Trophoblast cell (in vitro differentiated cells and primary cell): ENCODE measurements at regions not wholly inside any gene's neighbourhood (a gene's known extent, or its start where the extent isn't known, plus 50 kb on each side); places are given as distances from the start of the nearest gene placed in this dataset.

ENCODE experiments used
- DNase-seq, 2 donors: peaks; one replicate each; pipeline ENCODE4 v3.0.0-alpha.2; 2016
- H2AFZ ChIP-seq: 2 replicates; pipeline ENCODE4 v1.6.1; 2013; ENCODE audit warnings: low read length, moderate library complexity, mild to moderate bottlenecking; ENCODE audit not compliant: insufficient read depth, poor library complexity
- H2AK5ac ChIP-seq: 2 replicates; pipeline ENCODE4 v1.6.1; 2013; ENCODE audit warnings: mild to moderate bottlenecking, low read length
- H2BK120ac ChIP-seq: 2 replicates; pipeline ENCODE4 v1.6.1; 2013; ENCODE audit warnings: low read length, mild to moderate bottlenecking, moderate library complexity; ENCODE audit not compliant: insufficient read depth, poor library complexity
- H2BK12ac ChIP-seq: 2 replicates; pipeline ENCODE4 v1.6.1; 2013; ENCODE audit warnings: mild to moderate bottlenecking, low read length, moderate library complexity
- H2BK5ac ChIP-seq: 2 replicates; pipeline ENCODE4 v1.6.1; 2013; ENCODE audit warnings: low read length, low read depth, moderate library complexity, mild to moderate bottlenecking; ENCODE audit not compliant: poor library complexity
- H3K14ac ChIP-seq: 2 replicates; pipeline ENCODE4 v1.6.1; 2013; ENCODE audit warnings: mild to moderate bottlenecking, low read length
- H3K18ac ChIP-seq: 2 replicates; pipeline ENCODE4 v1.6.1; 2013; ENCODE audit warnings: mild to moderate bottlenecking, low read length
- H3K23ac ChIP-seq: 2 replicates; pipeline ENCODE4 v1.6.1; 2013; ENCODE audit warnings: low read length
- H3K27ac ChIP-seq: 2 replicates; pipeline ENCODE4 v1.5.1; 2013; ENCODE audit warnings: low read depth, mild to moderate bottlenecking, inconsistent platforms, low read length, moderate library complexity
- H3K27me3 ChIP-seq: 2 replicates; pipeline ENCODE4 v1.6.1; 2013; ENCODE audit warnings: inconsistent platforms, mild to moderate bottlenecking, low read length, moderate library complexity; ENCODE audit not compliant: insufficient read depth
- H3K36me3 ChIP-seq, 2 experiments: 1 replicate in 1 of 2; 2 replicates in 1 of 2; pipeline ENCODE4 v1.6.1; 2013; ENCODE audit warnings: low read length in 2 of 2, mild to moderate bottlenecking in 2 of 2, moderate library complexity in 1 of 2; ENCODE audit not compliant: insufficient read depth in 2 of 2, control insufficient read depth in 1 of 2
- H3K4ac ChIP-seq: 2 replicates; pipeline ENCODE4 v1.6.1; 2013; ENCODE audit warnings: low read depth, mild to moderate bottlenecking, low read length, moderate library complexity
- H3K4me1 ChIP-seq, 2 experiments: 1 replicate in 1 of 2; 2 replicates in 1 of 2; pipeline ENCODE4 v1.6.1; 2013; ENCODE audit warnings: low read length in 2 of 2, mild to moderate bottlenecking in 2 of 2, moderate library complexity in 1 of 2; ENCODE audit not compliant: insufficient read depth in 2 of 2, control insufficient read depth in 1 of 2
- H3K4me2 ChIP-seq: 2 replicates; pipeline ENCODE4 v1.6.1; 2013; ENCODE audit warnings: inconsistent platforms, mild to moderate bottlenecking, low read length, moderate library complexity
- H3K4me3 ChIP-seq: 2 replicates; pipeline ENCODE4 v1.5.1; 2013; ENCODE audit warnings: mild to moderate bottlenecking, low read depth, low read length, inconsistent platforms
- H3K79me1 ChIP-seq: one replicate; pipeline ENCODE4 v1.6.1; 2013; ENCODE audit warnings: low read length
- H3K79me2 ChIP-seq: 2 replicates; pipeline ENCODE4 v1.6.1; 2013; ENCODE audit warnings: low read length, mild to moderate bottlenecking; ENCODE audit not compliant: control insufficient read depth, insufficient read depth, poor library complexity
- H3K9ac ChIP-seq: 2 replicates; pipeline ENCODE4 v1.6.1; 2013; ENCODE audit warnings: mild to moderate bottlenecking, low read length
- H3K9me3 ChIP-seq: 2 replicates; pipeline ENCODE4 v1.6.1; 2013; ENCODE audit warnings: low read depth, mild to moderate bottlenecking, control low read depth, inconsistent platforms, low read length; ENCODE audit not compliant: insufficient read depth
- H4K12ac ChIP-seq: 2 replicates; pipeline ENCODE4 v1.6.1; 2013; ENCODE audit warnings: low read depth, mild to moderate bottlenecking, low read length, moderate library complexity
- H4K8ac ChIP-seq: 2 replicates; pipeline ENCODE4 v1.6.1; 2013; ENCODE audit warnings: low read depth, mild to moderate bottlenecking, low read length, moderate library complexity
- H4K91ac ChIP-seq: one replicate; pipeline ENCODE4 v1.6.1; 2013; ENCODE audit warnings: low read depth, mild to moderate bottlenecking, low read length, moderate library complexity
- WGBS: extraction: QIAGEN DNeasy Blood & Tissue Kit; methylation state at CpG from one replicate; pipeline ENCODE4 v1.1.7; 2013; ENCODE audit warnings: missing lambda C conversion rate; ENCODE audit not compliant: insufficient read length, insufficient coverage; ENCODE audit errors: extremely low coverage; 5-methylcytosine and 5-hydroxymethylcytosine counted together

DNA sequence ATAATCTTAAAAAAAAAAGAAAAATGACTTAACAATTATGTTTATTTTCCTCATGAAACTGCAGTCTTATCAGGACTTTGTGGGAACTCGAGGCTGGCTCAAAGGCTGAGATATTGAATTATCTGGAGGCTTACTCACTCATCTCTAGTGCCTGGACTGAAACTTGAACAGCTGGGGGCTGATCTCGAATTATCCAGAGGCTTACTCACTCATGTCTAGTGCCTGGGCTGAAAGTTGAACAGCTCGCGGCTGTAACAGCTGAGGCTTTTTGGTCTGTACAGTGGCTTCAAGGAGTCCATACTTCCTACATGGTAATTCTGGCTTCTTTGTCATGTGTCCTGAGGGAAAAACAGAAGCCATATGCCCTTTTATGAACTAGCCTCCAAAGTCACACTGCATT lies 371.9 kb downstream of the CETN3 start:
- no peaks in the 10 kb centered on the region for H3K4me1 ChIP-seq
- H3K23ac ChIP-seq = no peak overlapping the region
- no peaks in the 10 kb centered on the region for H3K27me3 ChIP-seq
- no peaks in the 10 kb centered on the region for H3K79me2 ChIP-seq
- H2BK5ac ChIP-seq = no peak overlapping the region
- no peaks in the 10 kb centered on the region for H3K9me3 ChIP-seq
- H3K4me3 ChIP-seq = no peak overlapping the region
- H3K18ac ChIP-seq = no peak overlapping the region
- H4K8ac ChIP-seq = no peak overlapping the region
- H3K79me1 ChIP-seq = no peaks in the 10 kb centered on the region
- no peak overlapping the region for H3K27ac ChIP-seq
- no peak overlapping the region for H4K91ac ChIP-seq
- no peaks in the 10 kb centered on the region for H3K36me3 ChIP-seq
- no peak overlapping the region for H3K4me2 ChIP-seq
- H2AFZ ChIP-seq = no peak overlapping the region
- H2BK120ac ChIP-seq = no peak overlapping the region
- DNase-seq = no peak
- H4K12ac ChIP-seq = no peak overlapping the region
- no peak overlapping the region for H3K4ac ChIP-seq
- no peak overlapping the region for H2BK12ac ChIP-seq
- WGBS = no CpG with 5 or more reads among the region's 4 CpGs
- no peak overlapping the region for H3K9ac ChIP-seq
- no peak overlapping the region for H3K14ac ChIP-seq
- no peak overlapping the region for H2AK5ac ChIP-seq

DNA sequence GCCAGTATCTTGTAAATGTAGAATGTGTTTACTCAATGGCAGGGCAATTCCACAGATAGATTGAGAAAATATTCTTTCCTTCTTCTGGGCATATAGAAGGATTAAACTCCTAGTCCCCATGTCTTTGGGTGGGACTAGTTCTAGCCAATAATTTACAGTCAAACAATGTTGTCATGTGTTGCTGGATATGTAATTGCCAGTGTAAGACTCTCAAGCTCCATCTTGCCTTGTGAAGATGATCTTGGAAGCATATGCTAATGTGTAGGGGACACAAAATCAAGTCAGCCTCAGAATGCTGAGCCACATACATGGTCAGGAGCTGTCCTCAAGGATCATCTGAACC lies 386.9 kb downstream of the CETN3 start:
- DNase-seq = no peak
- Histone ChIP-seq H2BK12ac (no peak overlapping the region), H2AK5ac (no peak overlapping the region), H4K12ac (no peak overlapping the region), H3K14ac (no peak overlapping the region), H3K18ac (no peak overlapping the region), H2BK5ac (no peak overlapping the region), H3K9me3 (no peaks in the 10 kb centered on the region), H3K79me1 (no peaks in the 10 kb centered on the region), H3K4me1 (no peaks in the 10 kb centered on the region), H3K27me3 (no peaks in the 10 kb centered on the region), H3K27ac (no peak overlapping the region), H3K4ac (no peak overlapping the region), H4K91ac (no peak overlapping the region), H3K36me3 (no peaks in the 10 kb centered on the region), H3K79me2 (no peaks in the 10 kb centered on the region), H3K23ac (no peak overlapping the region), H3K4me2 (no peak overlapping the region), H3K4me3 (no peak overlapping the region), H2BK120ac (no peak overlapping the region), H3K9ac (no peak overlapping the region), H2AFZ (no peak overlapping the region), H4K8ac (no peak overlapping the region)

DNA sequence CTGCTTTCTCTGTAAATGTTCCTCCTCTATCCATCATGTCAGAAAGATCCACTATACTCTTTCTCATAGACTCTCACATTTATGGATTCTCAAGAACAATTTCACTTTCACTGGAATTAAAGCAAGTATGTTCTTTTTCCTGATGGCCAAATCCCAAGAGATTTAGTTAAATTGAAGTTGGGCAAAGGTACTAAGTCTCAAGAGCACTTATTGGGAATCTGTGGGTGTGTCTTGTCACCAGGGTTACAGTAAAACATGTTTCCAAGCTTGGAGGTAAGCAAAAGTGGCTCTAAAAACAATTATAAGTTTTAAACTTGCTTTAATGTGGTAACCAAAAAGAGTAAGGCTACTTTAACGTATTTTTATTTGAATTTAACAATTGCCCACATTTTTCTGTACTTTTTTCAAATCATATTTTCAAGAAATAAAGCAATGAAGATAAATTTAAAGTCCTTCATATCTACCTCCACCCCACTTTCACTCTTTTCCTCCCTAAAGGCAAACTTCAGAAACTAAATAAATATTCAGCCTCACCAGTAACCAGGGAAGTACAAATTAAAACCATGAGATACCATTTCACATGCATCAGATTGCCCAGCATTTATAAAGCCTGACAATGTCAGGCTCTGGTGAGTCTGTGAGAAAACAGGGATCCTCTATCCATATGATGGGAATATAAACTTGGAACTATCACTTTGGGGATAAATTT lies 387.4 kb downstream of the CETN3 start:
- no peak overlapping the region for H3K23ac ChIP-seq
- H4K91ac ChIP-seq = no peak overlapping the region
- no peak overlapping the region for H3K9ac ChIP-seq
- no peaks in the 10 kb centered on the region for H3K79me1 ChIP-seq
- no peak overlapping the region for H3K4me2 ChIP-seq
- no peak overlapping the region for H2BK12ac ChIP-seq
- no peak overlapping the region for H2BK5ac ChIP-seq
- no peak overlapping the region for H3K18ac ChIP-seq
- no peak overlapping the region for H2AFZ ChIP-seq
- no peak overlapping the region for H3K14ac ChIP-seq
- no peak overlapping the region for H3K4ac ChIP-seq
- no peak overlapping the region for H3K27ac ChIP-seq
- no peaks in the 10 kb centered on the region for H3K36me3 ChIP-seq
- no peak overlapping the region for H3K4me3 ChIP-seq
- no peaks in the 10 kb centered on the region for H3K27me3 ChIP-seq
- no peak for DNase-seq
- no peak overlapping the region for H2BK120ac ChIP-seq
- no peaks in the 10 kb centered on the region for H3K4me1 ChIP-seq
- H3K9me3 ChIP-seq = no peaks in the 10 kb centered on the region
- H4K8ac ChIP-seq = no peak overlapping the region
- no peaks in the 10 kb centered on the region for H3K79me2 ChIP-seq
- H4K12ac ChIP-seq = no peak overlapping the region
- WGBS = no CpG with 5 or more reads among the region's 1 CpG
- no peak overlapping the region for H2AK5ac ChIP-seq

DNA sequence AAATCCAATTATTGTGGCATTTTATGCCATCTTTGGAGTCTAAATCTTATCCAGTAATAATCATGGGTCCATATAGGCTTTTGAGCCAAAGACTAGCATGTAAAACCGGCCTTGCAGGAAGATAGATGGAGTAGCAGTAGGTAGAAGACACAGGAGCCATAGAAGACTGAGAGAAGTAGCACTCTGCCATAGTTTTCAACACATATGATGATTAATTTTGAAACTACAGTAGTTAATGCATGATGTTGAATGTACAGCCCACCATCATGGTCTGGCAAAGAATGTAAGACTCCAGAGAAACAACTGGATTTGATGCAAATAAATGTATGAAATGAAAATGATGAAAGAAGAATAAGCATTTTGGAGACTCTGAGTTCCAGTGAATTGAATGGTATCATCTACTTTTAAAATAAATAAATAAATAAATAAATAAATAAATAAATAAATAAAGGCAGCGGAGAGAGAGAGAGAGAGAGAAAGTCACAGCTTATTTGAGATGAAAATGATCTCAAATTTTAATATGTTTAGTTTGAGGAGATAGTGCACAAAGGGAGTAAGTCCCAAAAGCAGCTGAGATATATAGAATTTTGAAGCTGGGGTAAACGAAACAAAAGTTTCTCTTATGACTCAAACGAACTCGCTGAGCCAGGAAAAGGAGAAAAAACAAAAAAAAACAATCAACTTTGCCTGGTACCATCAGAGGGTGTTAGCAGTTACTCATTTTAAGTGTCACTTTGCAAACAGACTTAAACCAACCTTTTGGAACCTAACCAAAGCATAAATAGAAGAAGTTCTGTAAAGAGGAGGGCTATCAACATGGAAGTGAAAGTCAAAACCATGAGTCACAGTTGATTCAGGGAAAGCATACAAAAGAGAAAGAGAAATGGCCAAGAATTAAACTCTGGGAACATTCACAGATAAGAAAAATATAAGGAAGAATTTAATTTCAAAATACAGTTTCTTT lies 388.7 kb downstream of the CETN3 start:
- Histone ChIP-seq H3K4ac (no peak overlapping the region), H4K12ac (no peak overlapping the region), H2BK12ac (no peak overlapping the region), H2BK120ac (no peak overlapping the region), H3K27ac (no peak overlapping the region), H2BK5ac (no peak overlapping the region), H4K8ac (no peak overlapping the region), H3K18ac (no peak overlapping the region), H2AFZ (no peak overlapping the region), H4K91ac (no peak overlapping the region), H3K9ac (no peak overlapping the region), H3K14ac (no peak overlapping the region), H3K4me3 (no peak overlapping the region), H3K4me2 (no peak overlapping the region), H2AK5ac (no peak overlapping the region), H3K36me3 (no peaks in the 10 kb centered on the region), H3K27me3 (no peaks in the 10 kb centered on the region), H3K9me3 (no peaks in the 10 kb centered on the region), H3K79me2 (no peaks in the 10 kb centered on the region), H3K23ac (no peak overlapping the region), H3K4me1 (no peaks in the 10 kb centered on the region), H3K79me1 (no peaks in the 10 kb centered on the region)
- peak in 1 of 2 donors; percentile 28 for DNase-seq
- no CpG with 5 or more reads among the region's 5 CpGs for WGBS
